GM12878 (cell line): ENCODE measurements at regions not wholly inside any gene's neighbourhood (a gene's known extent, or its start where the extent isn't known, plus 50 kb on each side); places are given as distances from the start of the nearest gene placed in this dataset.

ENCODE experiments used
- ATAC-seq: fragments of 200-7000 bp; cut with Tn5 transposase; 3 replicates; pipeline ENCODE4 v1.9.1; 2020; ENCODE audit warnings: mild to moderate bottlenecking, moderate library complexity
- BruUV-seq: library from RNA; stranded (reverse); fragments of 400-500 nt; replicated peaks from 2 replicates; lab custom pipeline; 2021; lab: Mats Ljungman, UMichigan
- CTCF ChIA-PET: fragments of 300-600 bp; sonication (Branson Sonifier 250); formaldehyde crosslinking; extraction: SDS; loops from one replicate; lab custom pipeline; 2021; ENCODE audit warnings: inconsistent platforms; lab: Yijun Ruan, JAX
- POLR2A ChIA-PET: fragments of 350-600 bp; formaldehyde crosslinking; extraction: SDS; loops from one replicate; lab custom pipeline; 2021; ENCODE audit warnings: inconsistent platforms; lab: Charles Lee
- RAD21 ChIA-PET: fragments of 300-600 bp; sonication (Branson Sonifier 250); formaldehyde crosslinking; loops from one replicate; lab custom pipeline; 2023; ENCODE audit warnings: antibody characterized with exemption; ENCODE audit not compliant: unreplicated experiment; lab: Charles Lee
- SMC1A ChIA-PET: fragments of 300-600 bp; sonication (Branson Sonifier 250); formaldehyde crosslinking; loops from one replicate; lab custom pipeline; 2023; ENCODE audit not compliant: unreplicated experiment, uncharacterized antibody; lab: Charles Lee
- DNase-seq: peaks from one replicate; pipeline ENCODE4 v3.0.0-alpha.2; 2011; ENCODE audit warnings: low read depth, low spot score
- FAIRE-seq: peaks from 3 replicates; lab custom pipeline; 2011; peaks lifted over from hg19 to GRCh38; lab: Jason Lieb, UNC
- H2AFZ ChIP-seq: 2 replicates; pipeline ENCODE4 v1.6.0; 2011; ENCODE audit warnings: low read depth, low read length, control low read depth; ENCODE audit not compliant: control insufficient read depth
- H3K27ac ChIP-seq: 2 replicates; pipeline ENCODE4 v1.5.1; 2011; ENCODE audit warnings: control low read depth; ENCODE audit not compliant: control insufficient read depth, insufficient read depth
- H3K27me3 ChIP-seq, 2 experiments: replicated peaks in 1 of 2; 2 replicates each; pipeline versions ENCODE4 v1.6.0 to v1.6.1; 2011; ENCODE audit warnings: low read length in 1 of 2; ENCODE audit not compliant: control insufficient read depth in 2 of 2, insufficient read depth in 2 of 2
- H3K36me3 ChIP-seq, 2 experiments: 2 replicates each; pipeline ENCODE4 v1.5.1; 2011; ENCODE audit warnings: low read length in 1 of 2; ENCODE audit not compliant: control insufficient read depth in 2 of 2, insufficient read depth in 2 of 2
- H3K4me1 ChIP-seq: 2 replicates; pipeline ENCODE4 v1.6.1; 2011; ENCODE audit warnings: mild to moderate bottlenecking, low read length, moderate library complexity, mixed read lengths; ENCODE audit not compliant: control insufficient read depth, insufficient read depth
- H3K4me2 ChIP-seq: 2 replicates; pipeline ENCODE4 v1.6.0; 2011; ENCODE audit warnings: control low read depth; ENCODE audit not compliant: control insufficient read depth, insufficient read depth
- H3K4me3 ChIP-seq: fragments of 200-600 bp; sonication (generic); 2 replicates; pipeline ENCODE4 v1.5.1; 2016
- H3K79me2 ChIP-seq: 2 replicates; pipeline ENCODE4 v1.6.0; 2011; ENCODE audit warnings: low read length; ENCODE audit not compliant: control insufficient read depth, insufficient read depth
- H3K9ac ChIP-seq: 2 replicates; pipeline ENCODE4 v1.8.0; 2011; ENCODE audit warnings: low read length, control low read depth, mixed read lengths; ENCODE audit not compliant: control insufficient read depth, insufficient read depth
- H3K9me3 ChIP-seq: replicated peaks from 3 replicates; pipeline ENCODE4 v1.5.1; 2011; ENCODE audit warnings: mild to moderate bottlenecking, low read length; ENCODE audit not compliant: control insufficient read depth, insufficient read depth
- H4K20me1 ChIP-seq: 2 replicates; pipeline ENCODE4 v1.6.0; 2011; ENCODE audit not compliant: control insufficient read depth, insufficient read depth
- BACH1 ChIP-seq: fragments of 450-650 bp; IDR thresholded peaks from 2 replicates; pipeline ENCODE4 v1.6.1; 2017; ENCODE audit warnings: mild to moderate bottlenecking, borderline replicate concordance
- FOS ChIP-seq: IDR thresholded peaks from 3 replicates; pipeline ENCODE4 v1.6.1; 2011; ENCODE audit warnings: borderline replicate concordance; ENCODE audit not compliant: insufficient read length; ENCODE audit errors: extremely low read depth
- GABPA ChIP-seq: IDR thresholded peaks from 2 replicates; pipeline ENCODE4 v1.6.1; 2014; ENCODE audit warnings: antibody characterized with exemption, low read depth, mild to moderate bottlenecking, inconsistent platforms
- IKZF1 ChIP-seq: fragments of 450-650 bp; conservative IDR thresholded peaks from 2 replicates; pipeline ENCODE4 v1.6.1; 2017; ENCODE audit warnings: antibody characterized with exemption, mild to moderate bottlenecking
- MEF2B ChIP-seq: fragments of 450-650 bp; IDR thresholded peaks from 2 replicates; pipeline ENCODE4 v1.6.1; 2018; ENCODE audit warnings: mild to moderate bottlenecking, moderate library complexity; ENCODE audit not compliant: partially characterized antibody, poor library complexity, severe bottlenecking
- MTA3 ChIP-seq: IDR thresholded peaks from 2 replicates; pipeline ENCODE4 v1.6.1; 2012; ENCODE audit warnings: low read length, inconsistent platforms, borderline replicate concordance
- RAD51 ChIP-seq: fragments of 450-650 bp; IDR thresholded peaks from 2 replicates; pipeline ENCODE4 v1.6.1; 2016; ENCODE audit warnings: moderate library complexity, mild to moderate bottlenecking, inconsistent platforms
- STAT1 ChIP-seq: fragments of 450-650 bp; conservative IDR thresholded peaks from 2 replicates; pipeline ENCODE4 v1.6.1; 2014; ENCODE audit warnings: antibody characterized with exemption, mild to moderate bottlenecking
- TCF3 ChIP-seq: IDR thresholded peaks from 2 replicates; pipeline ENCODE4 v1.6.1; 2012; ENCODE audit warnings: low read depth, mild to moderate bottlenecking, low read length, borderline replicate concordance; ENCODE audit not compliant: insufficient read depth
- ZNF622 ChIP-seq: fragments of 450-650 bp; IDR thresholded peaks from 2 replicates; pipeline ENCODE4 v1.6.1; 2017; ENCODE audit warnings: mild to moderate bottlenecking, inconsistent platforms
- WGBS: methylation state at CpG from one replicate; pipeline ENCODE4 v1.1.6; 2016; ENCODE audit warnings: low lambda C conversion rate; ENCODE audit not compliant: insufficient replicate concordance, insufficient coverage; ENCODE audit errors: missing lambda C conversion rate; 5-methylcytosine and 5-hydroxymethylcytosine counted together
- in situ Hi-C: fragments of 300-500 bp; cut with MboI; formaldehyde crosslinking; loops from 9 replicates; pipeline ENCODE4 v1.14.3; 2018; ENCODE audit warnings: mixed read lengths
- intact Hi-C: fragments of 100-400 bp; cut with micrococcal nuclease; formaldehyde crosslinking; loops from one replicate; pipeline ENCODE4 v1.14.2; 2022; ENCODE audit not compliant: unreplicated experiment
- TF ChIP-seq, protein P1 (sequence below): IDR thresholded peaks from 2 replicates; pipeline ENCODE4 v1.6.1; 2012; ENCODE audit warnings: low read length, inconsistent platforms

DNA sequence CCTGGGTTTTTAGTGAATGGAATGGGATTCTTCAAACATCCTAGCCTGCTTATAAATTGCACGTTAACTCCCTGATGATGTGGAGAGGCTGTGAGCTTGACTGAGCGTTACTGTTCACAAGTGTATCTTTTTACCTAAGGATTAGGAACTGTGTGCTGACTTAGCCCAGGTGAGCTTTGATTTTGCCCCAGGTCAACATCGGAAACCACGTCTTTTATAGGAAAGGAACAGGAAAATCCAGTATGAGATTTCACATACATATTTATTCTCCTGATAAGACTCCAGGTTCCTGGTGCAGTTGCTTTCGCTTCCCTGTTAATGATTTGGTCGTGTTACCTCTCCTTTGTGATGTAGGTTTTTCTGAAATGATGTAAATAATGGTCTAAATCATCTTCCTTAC lies 103.2 kb upstream of the BASP1 start (continued):
- no peak for TF ChIP-seq TCF3

DNA sequence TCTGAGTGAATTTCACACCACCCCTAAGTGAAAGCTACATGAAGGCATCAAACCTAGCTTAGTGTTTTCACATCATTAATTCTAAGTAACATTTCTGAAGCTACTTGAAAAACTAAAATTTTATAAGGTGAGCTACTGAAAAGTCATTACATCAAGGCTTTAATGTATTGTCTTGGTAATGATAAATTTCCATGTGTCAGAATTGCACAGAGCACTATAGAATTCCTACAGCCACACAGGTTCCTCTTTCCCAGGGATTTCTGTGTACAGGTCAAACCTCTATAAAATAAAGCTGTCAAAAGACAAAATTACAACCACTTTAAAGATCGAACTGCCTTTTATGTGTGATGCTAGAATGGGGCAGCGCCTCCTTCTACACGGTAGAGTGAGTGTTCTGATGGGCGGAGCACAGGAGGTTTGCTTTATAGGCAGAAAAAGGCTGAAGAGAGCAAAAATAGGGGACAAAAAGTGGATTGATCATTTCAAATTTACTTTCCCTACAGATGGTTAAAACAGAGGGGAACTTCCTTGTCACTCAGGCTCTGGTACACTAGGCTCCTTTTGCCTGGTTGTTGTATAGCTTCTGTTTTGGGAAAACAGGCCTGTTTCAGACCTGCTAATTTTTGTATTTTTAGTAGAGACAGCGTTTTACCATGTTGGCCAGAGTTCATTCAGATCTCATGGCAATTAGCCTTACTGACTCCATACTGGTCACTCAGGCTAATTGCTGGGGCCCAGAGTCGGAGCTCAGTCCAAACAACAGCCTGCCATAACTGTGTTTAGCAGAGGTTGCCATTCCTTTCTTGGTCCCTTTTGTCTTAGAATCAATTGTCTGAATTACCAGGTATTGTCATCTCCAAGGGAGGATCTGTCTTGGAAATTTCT lies 102.5 kb upstream of the BASP1 start:
- H3K4me3 ChIP-seq, result no peak overlapping the region
- no peaks in the 10 kb centered on the region for H3K4me1 ChIP-seq
- ChIA-PET CTCF (interaction anchor here (0.8 to 1.4 kb wide), 2 partner anchors 16 kb away, joined by 3 to 4 read pairs; no protein-coding TSS in a partner anchor), SMC1A (no interaction called here), POLR2A (no interaction called here)
- H3K9me3 ChIP-seq, result no peaks in the 10 kb centered on the region
- in situ Hi-C loops, result no loop called here
- 24% methylated on average over 6 of the region's 6 CpGs for WGBS
- no peaks in the 10 kb centered on the region for H4K20me1 ChIP-seq
- H3K36me3 ChIP-seq, result no peaks in the 10 kb centered on the region
- no TSS peak for BruUV-seq
- FAIRE-seq, result no peak
- no peak overlapping the region for H3K4me2 ChIP-seq
- H2AFZ ChIP-seq, result no peak overlapping the region
- H3K27me3 ChIP-seq, result no peaks in the 10 kb centered on the region
- no peak overlapping the region for H3K27ac ChIP-seq
- no peaks in the 10 kb centered on the region for H3K79me2 ChIP-seq
- TF ChIP-seq RAD51 (no peak), BACH1 (no peak), TCF3 (no peak), FOS (no peak), STAT1 (no peak)
- TF ChIP-seq, all 136 proteins: peak for 0
- RAD21 ChIA-PET, result no interaction called here
- intact Hi-C loops, result no loop called here
- ATAC-seq (no peak), DNase-seq (no peak)
- H3K9ac ChIP-seq, result no peak overlapping the region

DNA sequence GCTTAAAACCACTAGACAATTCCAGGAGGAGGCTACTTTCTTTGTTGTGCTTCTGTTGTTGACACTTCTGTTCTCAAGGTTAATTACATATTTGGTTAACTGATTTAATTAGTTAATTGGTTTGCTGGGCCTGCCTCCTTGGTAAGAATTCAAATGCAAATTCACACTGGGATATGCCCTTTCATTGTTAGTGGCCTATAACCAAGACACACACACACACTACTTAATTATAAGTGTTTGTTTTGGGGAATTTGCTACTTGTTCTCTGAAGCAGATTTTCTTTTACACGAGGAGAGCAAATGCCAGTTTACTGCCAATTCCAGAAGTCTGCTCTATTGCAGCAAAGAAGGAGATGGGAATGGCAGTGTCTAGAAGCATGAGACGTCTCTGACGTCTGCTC lies 101.6 kb upstream of the BASP1 start:
- intact Hi-C loops, result no loop called here
- 32% methylated on average over 3 of the region's 3 CpGs for WGBS
- ChIA-PET POLR2A (no interaction called here), CTCF (interaction anchor here (1.4 kb wide), 1 partner anchor 17 kb away, joined by 4 read pairs; no protein-coding TSS in a partner anchor), SMC1A (no interaction called here), RAD21 (no interaction called here)
- in situ Hi-C loops, result no loop called here
- no TSS peak for BruUV-seq
- Histone ChIP-seq H3K9me3 (no peaks in the 10 kb centered on the region), H3K36me3 (no peaks in the 10 kb centered on the region), H3K27ac (no peak overlapping the region), H3K4me1 (no peaks in the 10 kb centered on the region), H3K79me2 (no peaks in the 10 kb centered on the region), H4K20me1 (no peaks in the 10 kb centered on the region), H3K4me2 (no peak overlapping the region), H3K4me3 (no peak overlapping the region), H3K27me3 (no peaks in the 10 kb centered on the region), H3K9ac (no peak overlapping the region), H2AFZ (no peak overlapping the region)
- TF ChIP-seq, protein P1, sequence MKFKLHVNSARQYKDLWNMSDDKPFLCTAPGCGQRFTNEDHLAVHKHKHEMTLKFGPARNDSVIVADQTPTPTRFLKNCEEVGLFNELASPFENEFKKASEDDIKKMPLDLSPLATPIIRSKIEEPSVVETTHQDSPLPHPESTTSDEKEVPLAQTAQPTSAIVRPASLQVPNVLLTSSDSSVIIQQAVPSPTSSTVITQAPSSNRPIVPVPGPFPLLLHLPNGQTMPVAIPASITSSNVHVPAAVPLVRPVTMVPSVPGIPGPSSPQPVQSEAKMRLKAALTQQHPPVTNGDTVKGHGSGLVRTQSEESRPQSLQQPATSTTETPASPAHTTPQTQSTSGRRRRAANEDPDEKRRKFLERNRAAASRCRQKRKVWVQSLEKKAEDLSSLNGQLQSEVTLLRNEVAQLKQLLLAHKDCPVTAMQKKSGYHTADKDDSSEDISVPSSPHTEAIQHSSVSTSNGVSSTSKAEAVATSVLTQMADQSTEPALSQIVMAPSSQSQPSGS, result no peak
- TF ChIP-seq GABPA, result no peak
- no peak for TF ChIP-seq IKZF1
- no peak for TF ChIP-seq MEF2B
- TF ChIP-seq ZNF622, result no peak
- TF ChIP-seq MTA3, result no peak
- DNase-seq (no peak), FAIRE-seq (no peak), ATAC-seq (no peak)
